ENCODE measurements at regions not wholly inside any gene's neighbourhood (a gene's known extent, or its start where the extent isn't known, plus 50 kb on each side); places are given as distances from the start of the nearest gene placed in this dataset.
A peak's percentile ranks its signal among the peaks of the same experiment; 100 is the strongest.

DNA sequence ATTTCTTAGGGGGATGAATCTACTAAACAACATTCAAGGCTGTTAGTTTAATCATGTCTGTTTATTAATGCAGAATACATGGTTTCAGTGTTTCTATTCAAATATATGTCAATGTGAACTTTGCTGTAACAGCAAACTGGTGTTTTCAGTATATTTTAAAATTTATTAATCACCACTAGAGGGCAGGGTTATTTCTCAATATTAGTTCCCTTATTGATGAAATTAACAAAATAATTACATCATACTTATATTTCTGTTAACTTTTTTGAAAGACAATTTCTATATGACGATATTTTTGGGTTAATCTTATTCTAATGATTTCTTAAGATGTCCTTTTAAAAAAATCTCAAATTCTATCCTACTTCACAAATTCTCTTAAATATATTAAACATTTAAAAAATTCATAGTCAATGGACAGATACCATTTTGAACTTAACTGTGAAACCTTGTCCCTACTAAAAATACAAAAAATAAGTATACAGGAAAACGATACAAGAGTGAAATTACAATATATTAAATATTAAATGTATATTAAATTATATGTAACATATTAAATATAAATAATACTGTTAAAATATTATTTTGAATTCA is 1034.1 kb upstream of the PRMT6 start:
- TF ChIP-seq, protein P1, sequence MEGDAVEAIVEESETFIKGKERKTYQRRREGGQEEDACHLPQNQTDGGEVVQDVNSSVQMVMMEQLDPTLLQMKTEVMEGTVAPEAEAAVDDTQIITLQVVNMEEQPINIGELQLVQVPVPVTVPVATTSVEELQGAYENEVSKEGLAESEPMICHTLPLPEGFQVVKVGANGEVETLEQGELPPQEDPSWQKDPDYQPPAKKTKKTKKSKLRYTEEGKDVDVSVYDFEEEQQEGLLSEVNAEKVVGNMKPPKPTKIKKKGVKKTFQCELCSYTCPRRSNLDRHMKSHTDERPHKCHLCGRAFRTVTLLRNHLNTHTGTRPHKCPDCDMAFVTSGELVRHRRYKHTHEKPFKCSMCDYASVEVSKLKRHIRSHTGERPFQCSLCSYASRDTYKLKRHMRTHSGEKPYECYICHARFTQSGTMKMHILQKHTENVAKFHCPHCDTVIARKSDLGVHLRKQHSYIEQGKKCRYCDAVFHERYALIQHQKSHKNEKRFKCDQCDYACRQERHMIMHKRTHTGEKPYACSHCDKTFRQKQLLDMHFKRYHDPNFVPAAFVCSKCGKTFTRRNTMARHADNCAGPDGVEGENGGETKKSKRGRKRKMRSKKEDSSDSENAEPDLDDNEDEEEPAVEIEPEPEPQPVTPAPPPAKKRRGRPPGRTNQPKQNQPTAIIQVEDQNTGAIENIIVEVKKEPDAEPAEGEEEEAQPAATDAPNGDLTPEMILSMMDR (IDR thresholded peaks at IDR 0.05; ENCODE audit: extremely low read depth in 1 of 2, insufficient read depth in 1 of 2, low read depth in 1 of 2, low read length in 2 of 2) = peak in 1 of 2 donors; percentile 6
- TF ChIP-seq POLR2A (IDR thresholded peaks at IDR 0.05; ENCODE audit: low read depth, low read length) = no peak
- no peak for TF ChIP-seq POLR2AphosphoS5 (IDR thresholded peaks at IDR 0.05; ENCODE audit: insufficient read depth, low read depth, low read length)
- TF ChIP-seq, protein P2, sequence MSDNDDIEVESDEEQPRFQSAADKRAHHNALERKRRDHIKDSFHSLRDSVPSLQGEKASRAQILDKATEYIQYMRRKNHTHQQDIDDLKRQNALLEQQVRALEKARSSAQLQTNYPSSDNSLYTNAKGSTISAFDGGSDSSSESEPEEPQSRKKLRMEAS (IDR thresholded peaks at IDR 0.05; ENCODE audit: insufficient read depth, insufficient read length) = no peak

All from endothelial cell of umbilical vein (primary cell).